ENCODE measurements at regions not wholly inside any gene's neighbourhood (a gene's known extent, or its start where the extent isn't known, plus 50 kb on each side); places are given as distances from the start of the nearest gene placed in this dataset.
"Not testable (repeated sequence)": the region's sequence is repeated elsewhere in the genome, so short reads cannot be mapped to it uniquely, and the experiment has no call there.

GRCh38 chr5:148751025-148751424 is 75.4 kb upstream of the ADRB2 start:
- H2AFZ ChIP-seq (ENCODE audit: low read depth, low read length) = no peak overlapping the region
- H3K4me2 ChIP-seq (ENCODE audit: insufficient read depth, low read length) = no peak overlapping the region
- H3K36me3 ChIP-seq (ENCODE audit: insufficient read depth, low read length) = no peaks in the 10 kb centered on the region
- H3K4me3 ChIP-seq (ENCODE audit: low read depth in 1 of 2, low read length in 2 of 2) = no peak overlapping the region
- no peaks in the 10 kb centered on the region for H3K9me3 ChIP-seq (ENCODE audit: insufficient read depth, low read length, severe bottlenecking)
- no peaks in the 10 kb centered on the region for H3K79me2 ChIP-seq (ENCODE audit: insufficient read depth, low read length)
- H3K4me1 ChIP-seq (ENCODE audit: insufficient read depth, low read length) = no peaks in the 10 kb centered on the region
- TF ChIP-seq CTCF (IDR thresholded peaks at IDR 0.05; ENCODE audit: borderline replicate concordance, extremely low read depth, low read length, poor library complexity, severe bottlenecking) = no peak
- no peak for TF ChIP-seq EZH2 (IDR thresholded peaks at IDR 0.05; ENCODE audit: borderline replicate concordance, low read depth, low read length, severe bottlenecking)
- no peaks in the 10 kb centered on the region for H4K20me1 ChIP-seq (ENCODE audit: insufficient read depth, low read length)
- no peak for ATAC-seq (ENCODE audit: insufficient read depth, low read depth)
- DNase-seq = no peak
- H3K9ac ChIP-seq (ENCODE audit: low read depth, low read length) = no peak overlapping the region
- H3K27me3 ChIP-seq (ENCODE audit: insufficient read depth, low read length, poor library complexity) = no peaks in the 10 kb centered on the region
- H3K27ac ChIP-seq (ENCODE audit: low read length) = no peak overlapping the region

GRCh38 chr5:148752375-148752774 is 74.0 kb upstream of the ADRB2 start:
- not testable (repeated sequence) for DNase-seq; H3K4me2 ChIP-seq (ENCODE audit: insufficient read depth, low read length); H3K9me3 ChIP-seq (ENCODE audit: insufficient read depth, low read length, severe bottlenecking); H3K4me3 ChIP-seq (ENCODE audit: low read depth in 1 of 2, low read length in 2 of 2); H3K27ac ChIP-seq (ENCODE audit: low read length); H3K36me3 ChIP-seq (ENCODE audit: insufficient read depth, low read length); H3K4me1 ChIP-seq (ENCODE audit: insufficient read depth, low read length); H3K27me3 ChIP-seq (ENCODE audit: insufficient read depth, low read length, poor library complexity); H3K9ac ChIP-seq (ENCODE audit: low read depth, low read length); ATAC-seq (ENCODE audit: insufficient read depth, low read depth); H3K79me2 ChIP-seq (ENCODE audit: insufficient read depth, low read length); H2AFZ ChIP-seq (ENCODE audit: low read depth, low read length); H4K20me1 ChIP-seq (ENCODE audit: insufficient read depth, low read length)

- DNase-seq = no peak
- no peaks in the 10 kb centered on the region for H4K20me1 ChIP-seq (ENCODE audit: insufficient read depth, low read length)
- TF ChIP-seq EZH2 (IDR thresholded peaks at IDR 0.05; ENCODE audit: borderline replicate concordance, low read depth, low read length, severe bottlenecking) (no peak), CTCF (IDR thresholded peaks at IDR 0.05; ENCODE audit: borderline replicate concordance, extremely low read depth, low read length, poor library complexity, severe bottlenecking) (no peak)
- ATAC-seq (ENCODE audit: insufficient read depth, low read depth) = no peak
- H3K4me3 ChIP-seq (ENCODE audit: low read depth in 1 of 2, low read length in 2 of 2) = no peak overlapping the region
- H3K79me2 ChIP-seq (ENCODE audit: insufficient read depth, low read length) = no peaks in the 10 kb centered on the region
- no peak overlapping the region for H3K27ac ChIP-seq (ENCODE audit: low read length)
- H2AFZ ChIP-seq (ENCODE audit: low read depth, low read length) = no peak overlapping the region
- no peaks in the 10 kb centered on the region for H3K4me1 ChIP-seq (ENCODE audit: insufficient read depth, low read length)
- H3K9ac ChIP-seq (ENCODE audit: low read depth, low read length) = no peak overlapping the region
- no peaks in the 10 kb centered on the region for H3K9me3 ChIP-seq (ENCODE audit: insufficient read depth, low read length, severe bottlenecking)
- H3K4me2 ChIP-seq (ENCODE audit: insufficient read depth, low read length) = no peak overlapping the region
- no peaks in the 10 kb centered on the region for H3K36me3 ChIP-seq (ENCODE audit: insufficient read depth, low read length)
- no peaks in the 10 kb centered on the region for H3K27me3 ChIP-seq (ENCODE audit: insufficient read depth, low read length, poor library complexity)
These were observed 67.3 kb upstream of the ADRB2 start for GRCh38 chr5:148759101-148759500.

- no peak overlapping the region for H3K4me2 ChIP-seq (ENCODE audit: insufficient read depth, low read length)
- no peak for ATAC-seq (ENCODE audit: insufficient read depth, low read depth)
- TF ChIP-seq EZH2 (IDR thresholded peaks at IDR 0.05; ENCODE audit: borderline replicate concordance, low read depth, low read length, severe bottlenecking) = no peak
These were observed 65.3 kb upstream of the ADRB2 start for GRCh38 chr5:148760945-148761638.

More at GRCh38 chr5:148760945-148761638, 65.3 kb upstream of the ADRB2 start:
- Histone ChIP-seq H2AFZ (ENCODE audit: low read depth, low read length) (no peak overlapping the region), H3K4me1 (ENCODE audit: insufficient read depth, low read length) (no peaks in the 10 kb centered on the region), H3K79me2 (ENCODE audit: insufficient read depth, low read length) (no peaks in the 10 kb centered on the region), H3K36me3 (ENCODE audit: insufficient read depth, low read length) (no peaks in the 10 kb centered on the region), H3K27ac (ENCODE audit: low read length) (no peak overlapping the region), H3K9ac (ENCODE audit: low read depth, low read length) (no peak overlapping the region), H3K27me3 (ENCODE audit: insufficient read depth, low read length, poor library complexity) (no peaks in the 10 kb centered on the region), H3K4me3 (ENCODE audit: low read depth in 1 of 2, low read length in 2 of 2) (no peak overlapping the region), H4K20me1 (ENCODE audit: insufficient read depth, low read length) (no peaks in the 10 kb centered on the region), H3K9me3 (ENCODE audit: insufficient read depth, low read length, severe bottlenecking) (no peaks in the 10 kb centered on the region)
- no peak for DNase-seq
